ENCODE measurements at regions not wholly inside any gene's neighbourhood (a gene's known extent, or its start where the extent isn't known, plus 50 kb on each side); places are given as distances from the start of the nearest gene placed in this dataset.

DNA sequence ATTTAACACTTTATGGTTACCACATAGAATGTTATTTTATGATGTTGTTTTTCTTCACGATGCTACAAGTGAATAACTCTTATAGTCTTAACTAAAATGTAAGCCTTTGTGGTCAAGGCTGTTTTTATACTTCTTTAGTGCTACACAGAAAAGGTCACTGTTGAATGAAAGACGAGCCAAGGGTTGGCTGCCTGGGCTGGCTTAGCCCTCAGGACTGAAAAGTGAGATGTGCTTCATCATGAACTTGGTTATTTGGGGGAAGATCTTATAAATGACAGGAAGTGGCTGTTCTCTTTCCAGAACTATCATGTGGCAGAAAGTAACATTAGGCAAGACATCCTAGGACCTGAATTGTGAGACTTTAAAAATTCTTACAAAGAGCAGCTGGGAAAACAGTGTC is 404.0 kb downstream of the BTBD3 start:
- H3K4me1 Mint-ChIP-seq (ENCODE audit: low read depth, unreplicated experiment): no peaks in the 10 kb centered on the region

DNA sequence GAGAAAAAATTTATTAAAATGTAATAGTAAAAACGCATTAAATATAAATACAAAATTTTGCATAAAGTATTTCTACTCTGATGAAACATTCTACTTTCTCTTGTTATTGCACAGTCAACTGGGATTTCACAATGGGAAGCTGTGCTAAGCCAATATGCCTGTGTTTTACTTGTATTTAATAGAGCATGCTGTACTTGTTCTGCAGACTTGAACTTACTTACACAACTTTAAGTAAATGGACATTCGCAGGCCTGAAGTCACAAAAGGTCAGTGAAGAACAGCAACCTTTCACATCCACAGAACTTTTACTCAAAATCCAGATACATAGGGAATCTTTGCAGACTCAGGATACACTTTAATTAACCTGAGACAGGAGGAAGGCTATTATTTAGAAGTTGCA is 409.5 kb downstream of the BTBD3 start:
- H3K36me3 ChIP-seq (ENCODE audit: insufficient read depth, low read length): no peaks in the 10 kb centered on the region
- H3K4me1 ChIP-seq (ENCODE audit: insufficient read depth, low read length): no peaks in the 10 kb centered on the region
- TF ChIP-seq EZH2 (IDR thresholded peaks at IDR 0.05; ENCODE audit: insufficient read depth, low read length): no peak
- TF ChIP-seq, protein P1, sequence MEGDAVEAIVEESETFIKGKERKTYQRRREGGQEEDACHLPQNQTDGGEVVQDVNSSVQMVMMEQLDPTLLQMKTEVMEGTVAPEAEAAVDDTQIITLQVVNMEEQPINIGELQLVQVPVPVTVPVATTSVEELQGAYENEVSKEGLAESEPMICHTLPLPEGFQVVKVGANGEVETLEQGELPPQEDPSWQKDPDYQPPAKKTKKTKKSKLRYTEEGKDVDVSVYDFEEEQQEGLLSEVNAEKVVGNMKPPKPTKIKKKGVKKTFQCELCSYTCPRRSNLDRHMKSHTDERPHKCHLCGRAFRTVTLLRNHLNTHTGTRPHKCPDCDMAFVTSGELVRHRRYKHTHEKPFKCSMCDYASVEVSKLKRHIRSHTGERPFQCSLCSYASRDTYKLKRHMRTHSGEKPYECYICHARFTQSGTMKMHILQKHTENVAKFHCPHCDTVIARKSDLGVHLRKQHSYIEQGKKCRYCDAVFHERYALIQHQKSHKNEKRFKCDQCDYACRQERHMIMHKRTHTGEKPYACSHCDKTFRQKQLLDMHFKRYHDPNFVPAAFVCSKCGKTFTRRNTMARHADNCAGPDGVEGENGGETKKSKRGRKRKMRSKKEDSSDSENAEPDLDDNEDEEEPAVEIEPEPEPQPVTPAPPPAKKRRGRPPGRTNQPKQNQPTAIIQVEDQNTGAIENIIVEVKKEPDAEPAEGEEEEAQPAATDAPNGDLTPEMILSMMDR (IDR thresholded peaks at IDR 0.05; ENCODE audit: insufficient read depth, low read depth, low read length): no peak
- no peaks in the 10 kb centered on the region for H3K36me3 Mint-ChIP-seq (ENCODE audit: low read depth, unreplicated experiment)
- H3K27me3 ChIP-seq (ENCODE audit: insufficient read depth, low read length): no peaks in the 10 kb centered on the region
- no peaks in the 10 kb centered on the region for H3K79me2 ChIP-seq (ENCODE audit: insufficient read depth, low read length)
- no peak overlapping the region for H2AFZ ChIP-seq (ENCODE audit: low read depth, low read length)
- H3K4me3 Mint-ChIP-seq (ENCODE audit: unreplicated experiment): no peak overlapping the region
- no peak overlapping the region for H3K27ac ChIP-seq (ENCODE audit: low read depth, low read length)
- H4K20me1 ChIP-seq (ENCODE audit: insufficient read depth, low read length): no peaks in the 10 kb centered on the region
- H3K27me3 Mint-ChIP-seq (ENCODE audit: low read depth, unreplicated experiment): no peaks in the 10 kb centered on the region
- no peak overlapping the region for H3K9ac ChIP-seq (ENCODE audit: low read length)
- no peak overlapping the region for H3K4me3 ChIP-seq (ENCODE audit: insufficient read depth, low read depth, low read length)
- no peaks in the 10 kb centered on the region for H3K9me3 Mint-ChIP-seq (ENCODE audit: unreplicated experiment)
- no peaks in the 10 kb centered on the region for H3K9me3 ChIP-seq (ENCODE audit: insufficient read depth, low read depth, low read length)
- no peak for FAIRE-seq
- H3K27ac Mint-ChIP-seq (ENCODE audit: unreplicated experiment): no peak overlapping the region
- no peaks in the 10 kb centered on the region for H3K4me1 Mint-ChIP-seq (ENCODE audit: low read depth, unreplicated experiment)
- no peak for DNase-seq (ENCODE audit: low read depth)
- no peak overlapping the region for H3K4me2 ChIP-seq (ENCODE audit: low read length)

More for the DNA sequence above, 404.0 kb downstream of the BTBD3 start:
- H3K36me3 ChIP-seq (ENCODE audit: insufficient read depth, low read length): no peaks in the 10 kb centered on the region
- no peak overlapping the region for H3K4me2 ChIP-seq (ENCODE audit: low read length)
- no peak overlapping the region for H2AFZ ChIP-seq (ENCODE audit: low read depth, low read length)
- no peaks in the 10 kb centered on the region for H3K9me3 ChIP-seq (ENCODE audit: insufficient read depth, low read depth, low read length)
- no peaks in the 10 kb centered on the region for H4K20me1 ChIP-seq (ENCODE audit: insufficient read depth, low read length)
- H3K27me3 Mint-ChIP-seq (ENCODE audit: low read depth, unreplicated experiment): peaks cover 2% of the 10 kb centered on the region
- no peak for FAIRE-seq
- H3K27ac ChIP-seq (ENCODE audit: low read depth, low read length): no peak overlapping the region
- H3K27ac Mint-ChIP-seq (ENCODE audit: unreplicated experiment): no peak overlapping the region
- TF ChIP-seq EZH2 (IDR thresholded peaks at IDR 0.05; ENCODE audit: insufficient read depth, low read length): no peak
- TF ChIP-seq, protein P1 (IDR thresholded peaks at IDR 0.05; ENCODE audit: insufficient read depth, low read depth, low read length): no peak
- no peak overlapping the region for H3K4me3 Mint-ChIP-seq (ENCODE audit: unreplicated experiment)
- no peaks in the 10 kb centered on the region for H3K9me3 Mint-ChIP-seq (ENCODE audit: unreplicated experiment)
- H3K36me3 Mint-ChIP-seq (ENCODE audit: low read depth, unreplicated experiment): no peaks in the 10 kb centered on the region
- DNase-seq (ENCODE audit: low read depth): no peak
- no peaks in the 10 kb centered on the region for H3K27me3 ChIP-seq (ENCODE audit: insufficient read depth, low read length)
- no peaks in the 10 kb centered on the region for H3K4me1 ChIP-seq (ENCODE audit: insufficient read depth, low read length)
- H3K79me2 ChIP-seq (ENCODE audit: insufficient read depth, low read length): no peaks in the 10 kb centered on the region
- no peak overlapping the region for H3K4me3 ChIP-seq (ENCODE audit: insufficient read depth, low read depth, low read length)
- H3K9ac ChIP-seq (ENCODE audit: low read length): no peak overlapping the region

DNA sequence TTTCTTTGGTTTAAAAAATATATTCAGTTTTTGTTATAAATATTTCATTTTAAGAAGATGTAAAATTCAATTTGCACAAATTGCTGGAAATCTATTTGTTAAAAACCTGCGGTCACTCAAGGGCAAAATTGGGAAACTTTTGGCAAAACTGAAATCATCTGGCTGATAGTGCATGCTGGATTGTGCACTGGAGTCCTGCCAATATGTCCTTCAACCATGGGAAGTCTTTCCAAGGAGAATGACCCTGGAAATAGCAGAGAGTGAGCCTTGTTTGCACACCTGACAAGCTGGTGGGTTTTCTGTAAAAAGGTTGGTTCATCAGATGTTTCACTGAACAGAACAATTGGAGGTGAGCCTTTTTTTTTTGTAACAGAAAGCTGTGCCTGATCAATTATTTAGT is 413.5 kb downstream of the BTBD3 start:
- Histone ChIP-seq H3K27ac (ENCODE audit: low read depth, low read length) (no peak overlapping the region), H2AFZ (ENCODE audit: low read depth, low read length) (no peak overlapping the region), H3K9me3 (ENCODE audit: insufficient read depth, low read depth, low read length) (no peaks in the 10 kb centered on the region), H3K36me3 (ENCODE audit: insufficient read depth, low read length) (no peaks in the 10 kb centered on the region), H3K4me2 (ENCODE audit: low read length) (no peak overlapping the region), H3K4me3 (ENCODE audit: insufficient read depth, low read depth, low read length) (no peak overlapping the region), H3K27me3 (ENCODE audit: insufficient read depth, low read length) (no peaks in the 10 kb centered on the region), H4K20me1 (ENCODE audit: insufficient read depth, low read length) (no peaks in the 10 kb centered on the region), H3K9ac (ENCODE audit: low read length) (no peak overlapping the region), H3K79me2 (ENCODE audit: insufficient read depth, low read length) (no peaks in the 10 kb centered on the region), H3K4me1 (ENCODE audit: insufficient read depth, low read length) (no peaks in the 10 kb centered on the region)
- H3K4me3 Mint-ChIP-seq (ENCODE audit: unreplicated experiment): no peak overlapping the region
- no peaks in the 10 kb centered on the region for H3K27me3 Mint-ChIP-seq (ENCODE audit: low read depth, unreplicated experiment)
- no peaks in the 10 kb centered on the region for H3K9me3 Mint-ChIP-seq (ENCODE audit: unreplicated experiment)
- no peak overlapping the region for H3K27ac Mint-ChIP-seq (ENCODE audit: unreplicated experiment)
- H3K36me3 Mint-ChIP-seq (ENCODE audit: low read depth, unreplicated experiment): no peaks in the 10 kb centered on the region
- no peaks in the 10 kb centered on the region for H3K4me1 Mint-ChIP-seq (ENCODE audit: low read depth, unreplicated experiment)
- TF ChIP-seq EZH2 (IDR thresholded peaks at IDR 0.05; ENCODE audit: insufficient read depth, low read length): no peak
- TF ChIP-seq, protein P1 (IDR thresholded peaks at IDR 0.05; ENCODE audit: insufficient read depth, low read depth, low read length): no peak
- DNase-seq (ENCODE audit: low read depth) (no peak), FAIRE-seq (no peak)
